HG02588 (cell line): ENCODE measurements at regions not wholly inside any gene's neighbourhood (a gene's known extent, or its start where the extent isn't known, plus 50 kb on each side); places are given as distances from the start of the nearest gene placed in this dataset.

Source experiments
- ATAC-seq: cut with Tn5 transposase; IDR thresholded peaks from one replicate; pipeline ENCODE4 v1.9.1; 2021; ENCODE audit warnings: mild to moderate bottlenecking, moderate library complexity; ENCODE audit not compliant: unreplicated experiment

DNA sequence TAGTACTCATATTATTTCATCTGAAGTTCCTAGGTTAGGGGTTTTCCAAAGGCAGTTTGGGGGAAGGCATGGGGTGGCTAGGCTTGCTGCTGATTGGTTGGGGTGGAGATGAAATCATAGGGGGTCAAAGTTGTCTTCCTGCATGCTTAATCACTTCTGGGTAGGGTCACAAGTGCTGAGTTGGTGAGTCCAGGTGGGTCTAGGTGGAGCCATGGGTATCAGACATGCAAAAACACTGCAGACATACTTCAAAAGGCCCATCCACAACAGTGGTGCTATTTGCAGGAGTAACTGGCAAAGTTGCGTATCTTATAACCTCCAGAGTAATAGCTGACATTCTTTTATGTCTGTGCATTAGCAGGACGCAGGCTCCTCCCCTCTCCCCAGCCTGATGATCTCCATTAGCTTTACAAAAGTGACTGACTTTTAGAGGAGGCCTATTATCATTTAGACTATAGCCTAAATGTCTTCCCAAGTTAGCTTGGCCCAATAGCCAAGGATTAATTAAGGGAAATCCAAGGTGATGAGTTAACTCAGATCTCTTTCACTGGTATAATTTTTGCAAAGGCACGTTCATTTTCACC, 374.4 kb upstream of the PRMT6 start:
- ATAC-seq, result no peak

DNA sequence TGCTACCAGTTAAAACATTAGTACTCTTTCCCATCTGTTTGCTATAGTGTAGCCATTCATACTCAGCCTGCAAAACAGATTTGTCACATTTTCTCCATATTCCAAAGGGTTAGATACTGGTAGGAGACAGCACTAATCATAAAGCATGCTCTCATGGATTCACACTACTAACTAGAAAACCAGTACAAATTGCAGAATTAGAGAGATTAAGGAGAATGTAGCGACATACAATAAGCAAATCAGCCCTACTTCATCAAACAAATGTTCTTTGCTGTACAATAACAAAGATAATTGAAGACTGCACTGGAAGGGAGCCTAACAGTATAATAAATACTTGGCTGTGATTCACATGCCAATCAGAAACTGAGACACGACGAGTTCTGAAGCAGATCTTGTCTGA, 368.0 kb upstream of the PRMT6 start:
- no peak for ATAC-seq

DNA sequence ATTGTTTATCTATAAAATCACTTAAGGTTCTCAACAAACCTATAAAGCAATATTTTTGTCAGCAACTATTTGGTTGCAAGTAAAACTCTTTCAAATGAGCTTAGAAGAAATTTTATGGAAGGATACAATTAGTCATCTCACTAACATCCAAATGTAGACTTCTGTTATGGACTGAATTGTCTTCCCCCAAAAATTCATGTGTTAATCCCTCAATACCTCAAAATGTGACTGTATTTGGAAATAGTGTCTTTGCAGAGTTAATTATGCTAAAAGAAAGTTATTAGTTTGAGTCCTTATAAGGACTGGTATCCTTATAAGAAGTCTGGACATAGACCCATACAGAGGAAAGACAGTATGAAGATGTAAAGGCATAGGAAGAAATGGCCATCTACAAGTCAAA, 357.8 kb upstream of the PRMT6 start:
- no peak for ATAC-seq

DNA sequence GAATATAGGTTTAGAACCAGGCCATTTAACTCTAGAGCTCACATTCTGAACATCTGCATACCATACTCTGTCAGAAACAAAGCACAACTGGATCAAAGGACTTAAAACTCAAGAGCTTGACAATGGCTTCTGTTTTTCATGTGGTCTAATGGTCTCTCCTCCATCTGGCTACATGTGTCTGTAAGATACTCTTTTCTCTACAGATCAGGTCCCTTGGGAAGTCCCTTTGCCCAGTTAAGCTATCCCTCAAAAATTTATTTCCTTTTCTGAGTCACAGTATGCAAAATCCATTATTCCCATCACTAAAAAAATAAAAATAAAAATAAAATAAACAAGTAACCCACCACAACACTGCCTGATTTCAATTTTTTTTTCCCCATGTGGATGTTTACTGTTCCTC, 357.0 kb upstream of the PRMT6 start:
- no peak for ATAC-seq

DNA sequence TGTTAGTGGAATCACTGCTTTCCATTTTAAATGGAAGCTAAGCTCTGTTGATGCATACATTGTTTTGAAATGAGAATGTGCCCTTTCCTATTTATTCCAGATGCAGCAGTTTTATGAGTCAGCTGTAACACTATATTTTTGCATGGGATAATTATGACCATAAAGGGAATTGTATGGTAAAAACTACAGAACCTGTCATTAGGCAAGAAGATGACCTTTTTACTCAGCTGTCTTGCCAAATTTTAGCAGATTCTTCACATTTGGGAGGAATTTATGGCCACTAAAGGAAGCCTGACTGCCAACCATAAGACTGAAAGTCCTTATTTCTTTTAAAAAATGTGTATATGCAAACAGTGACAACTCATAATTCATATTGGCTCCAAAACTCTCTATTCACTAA, 356.3 kb upstream of the PRMT6 start:
- no peak for ATAC-seq

DNA sequence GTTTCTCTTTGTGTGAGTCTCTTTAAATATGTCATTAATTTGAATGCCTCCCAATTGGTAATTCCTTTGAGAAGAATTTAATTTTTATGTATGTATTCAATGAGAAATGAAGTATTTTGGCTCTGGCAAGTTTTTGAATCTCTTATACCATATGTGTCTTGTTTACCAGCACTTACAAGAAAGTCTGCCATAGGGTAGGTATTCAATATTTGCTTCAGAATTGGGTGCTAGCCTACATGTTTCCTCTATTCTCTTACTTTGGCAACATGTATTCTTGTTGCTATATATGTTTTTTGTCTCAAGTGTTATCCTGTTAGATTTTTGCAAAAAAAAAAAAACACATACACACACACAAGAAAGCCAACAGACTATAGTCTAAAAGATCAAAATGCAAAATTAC, 350.5 kb upstream of the PRMT6 start:
- no peak for ATAC-seq

DNA sequence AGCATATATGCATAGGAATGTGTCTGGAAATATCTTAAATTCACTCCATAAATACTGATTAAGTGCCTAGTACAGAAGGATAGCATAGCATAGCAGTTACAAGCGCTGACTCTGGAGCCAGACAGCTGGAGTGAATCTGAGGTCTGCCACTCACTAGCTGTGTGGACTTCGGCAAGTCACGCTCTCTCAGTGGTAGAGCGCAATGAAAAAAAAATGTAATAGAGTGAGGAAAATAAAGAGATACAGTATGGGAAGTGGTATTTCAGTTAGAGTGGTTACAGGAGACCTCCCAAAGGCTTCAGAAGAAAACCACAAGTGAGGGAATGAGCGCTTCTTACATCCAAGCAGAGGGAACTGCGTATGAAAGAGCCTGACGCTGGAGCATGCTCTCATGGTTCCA, 338.9 kb upstream of the PRMT6 start:
- no peak for ATAC-seq

DNA sequence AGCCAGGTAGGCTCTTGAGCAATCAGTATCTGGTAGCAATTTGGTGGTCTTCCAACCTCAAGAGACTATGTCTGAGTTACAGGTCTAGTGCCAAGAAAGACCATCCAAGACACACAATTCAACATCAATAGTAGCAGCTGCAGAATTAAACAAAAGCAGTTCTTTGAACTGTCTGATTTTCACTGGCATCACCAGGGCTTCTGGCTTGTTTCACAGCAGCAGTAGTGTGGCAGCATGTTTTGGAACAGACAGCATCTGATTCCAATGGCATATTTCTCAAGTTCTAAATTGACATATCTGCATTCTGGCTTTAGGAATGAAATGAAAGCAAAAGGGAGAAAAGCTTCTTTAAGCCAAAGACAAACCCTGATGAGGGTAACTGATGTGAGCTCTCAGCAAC, 334.7 kb upstream of the PRMT6 start:
- no peak for ATAC-seq

DNA sequence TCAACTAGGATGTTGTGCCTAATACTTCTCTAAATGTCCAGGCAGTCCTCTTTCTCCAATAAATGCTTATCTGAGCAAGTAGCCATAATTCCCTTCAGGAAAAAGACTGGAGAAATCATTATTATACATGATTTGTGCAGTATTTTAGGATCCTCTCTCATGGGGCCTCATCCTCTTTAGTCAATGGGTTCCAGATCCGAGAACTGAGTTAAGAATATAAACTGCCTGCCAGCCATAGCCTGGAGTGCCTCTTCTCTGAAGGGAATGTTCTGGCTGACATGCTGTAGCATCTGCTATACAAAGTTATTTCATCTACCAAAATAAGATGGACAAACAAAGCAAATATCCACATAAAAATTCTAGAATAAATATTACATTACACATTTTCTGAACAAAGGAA, 334.0 kb upstream of the PRMT6 start:
- no peak for ATAC-seq

DNA sequence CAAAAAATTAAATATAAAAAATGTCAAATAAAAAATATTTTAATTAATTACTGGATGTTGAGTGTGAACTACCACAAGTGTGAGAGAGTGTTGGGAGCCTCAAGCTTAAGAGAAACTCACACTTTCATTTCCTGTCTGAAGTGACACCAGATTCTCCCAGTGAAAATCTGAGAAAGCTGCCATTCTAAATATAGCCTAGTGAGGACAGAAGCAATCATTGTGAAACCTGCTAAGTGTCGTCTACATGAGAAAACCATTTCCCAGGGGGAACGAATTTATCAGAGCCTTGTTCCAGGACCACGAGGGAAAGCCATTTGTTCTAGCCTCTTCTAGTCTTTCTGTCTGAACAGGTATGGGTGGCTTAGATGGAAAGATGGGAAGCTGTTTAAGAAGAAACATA, 329.3 kb upstream of the PRMT6 start:
- ATAC-seq, result no peak

DNA sequence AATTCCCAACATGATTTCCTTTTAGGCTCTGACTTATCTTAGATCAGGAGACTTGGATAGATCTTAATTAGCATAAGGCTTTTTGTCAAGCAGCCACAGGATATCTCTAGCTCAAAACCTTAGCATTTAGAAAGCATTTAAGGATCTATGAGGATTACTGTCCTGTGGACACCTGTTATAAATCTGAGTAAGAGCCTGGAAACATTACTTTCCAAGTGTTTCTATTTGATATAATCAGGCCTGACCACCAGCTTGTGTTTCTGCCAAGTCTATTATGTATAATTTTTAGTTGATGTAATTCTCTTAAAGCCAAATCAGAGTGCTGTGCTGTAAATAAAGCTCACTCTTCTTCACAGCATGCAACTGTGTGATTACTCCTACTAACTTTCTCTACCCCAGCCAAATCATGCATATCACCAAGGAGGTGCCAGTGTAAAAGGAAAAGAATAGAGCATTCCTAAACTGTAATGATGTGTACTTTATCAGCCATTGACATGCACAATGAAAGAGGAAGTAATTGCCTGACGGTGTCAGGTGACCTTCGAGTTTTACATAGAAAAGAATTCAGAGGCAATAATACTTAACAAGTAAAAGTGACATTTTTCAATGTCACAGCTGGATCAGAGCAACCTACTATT, 309.9 kb upstream of the PRMT6 start:
- ATAC-seq, result no peak

DNA sequence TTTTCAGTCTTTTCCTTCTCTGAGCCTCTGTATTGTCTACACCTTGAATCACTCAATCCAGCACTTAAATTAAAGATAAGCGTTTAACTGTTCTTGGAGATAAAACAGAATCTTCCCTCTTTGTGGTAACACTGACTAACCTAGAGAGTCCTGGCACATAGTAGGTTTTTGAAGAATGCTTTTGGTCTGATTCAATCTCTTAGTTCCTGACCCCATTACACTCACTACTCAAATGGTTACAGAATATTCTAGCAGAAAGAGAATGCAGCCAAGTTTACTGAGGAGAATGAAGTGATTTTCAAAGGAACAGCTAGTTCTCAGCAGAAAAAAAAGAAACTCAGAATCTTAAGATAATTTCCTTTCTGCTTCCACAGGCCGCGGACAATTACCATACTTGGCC, 309.2 kb upstream of the PRMT6 start:
- no peak for ATAC-seq

DNA sequence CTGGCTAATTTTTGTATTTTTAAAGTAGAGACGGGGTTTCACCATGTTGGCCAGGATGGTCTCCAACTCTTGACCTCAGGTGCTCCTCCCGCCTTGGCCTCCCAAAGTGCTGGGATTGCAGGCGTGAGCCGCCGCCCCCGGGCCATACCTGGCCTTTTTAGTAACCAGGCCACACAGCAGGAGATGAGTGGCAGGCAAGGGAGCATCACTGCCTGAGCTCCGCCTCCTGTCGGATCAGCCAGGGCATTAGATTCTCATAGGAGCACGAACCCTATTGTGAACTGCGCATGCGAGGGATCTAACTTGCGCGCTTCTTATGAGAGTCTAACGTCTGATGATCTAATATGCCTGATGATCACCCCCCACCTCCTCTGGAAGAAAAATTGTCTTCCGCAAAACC, 308.7 kb upstream of the PRMT6 start:
- no peak for ATAC-seq

DNA sequence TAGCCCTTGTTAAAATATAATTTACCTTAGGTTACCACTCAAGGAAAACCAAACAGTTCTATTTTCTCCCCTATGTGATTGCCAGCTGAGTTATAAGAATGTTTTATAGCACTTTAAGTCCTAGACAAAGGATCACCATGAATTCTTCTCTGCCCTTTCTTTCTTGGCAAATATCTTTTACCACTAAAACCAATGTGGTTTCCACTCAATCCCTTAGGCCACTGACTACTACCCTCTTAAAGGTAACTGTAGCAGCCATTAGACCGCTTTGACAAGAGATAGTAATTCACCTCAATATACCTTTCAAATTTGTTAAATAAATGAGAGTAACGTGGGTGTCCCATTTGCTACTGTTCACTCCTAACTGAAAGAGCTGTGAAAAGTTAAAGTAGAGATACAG, 307.9 kb upstream of the PRMT6 start:
- no peak for ATAC-seq

DNA sequence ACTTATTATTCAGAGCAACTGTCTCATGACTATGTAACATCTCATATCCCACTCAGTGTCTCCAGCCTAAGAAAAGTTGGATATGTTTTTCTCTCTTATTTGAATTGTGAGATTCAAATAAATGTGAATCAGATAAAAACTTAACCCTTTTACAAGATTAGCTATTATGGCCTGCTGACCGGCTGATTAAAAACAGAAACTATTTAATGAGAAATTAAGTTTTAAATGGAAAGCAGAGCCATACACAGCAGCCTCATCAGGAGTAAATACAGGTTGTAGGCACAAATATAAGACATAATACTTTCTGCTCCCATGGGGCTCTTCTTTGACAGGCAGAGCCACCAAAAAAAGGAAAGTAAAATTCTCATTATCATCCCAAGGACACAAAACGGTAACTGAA, 307.0 kb upstream of the PRMT6 start:
- ATAC-seq, result no peak

DNA sequence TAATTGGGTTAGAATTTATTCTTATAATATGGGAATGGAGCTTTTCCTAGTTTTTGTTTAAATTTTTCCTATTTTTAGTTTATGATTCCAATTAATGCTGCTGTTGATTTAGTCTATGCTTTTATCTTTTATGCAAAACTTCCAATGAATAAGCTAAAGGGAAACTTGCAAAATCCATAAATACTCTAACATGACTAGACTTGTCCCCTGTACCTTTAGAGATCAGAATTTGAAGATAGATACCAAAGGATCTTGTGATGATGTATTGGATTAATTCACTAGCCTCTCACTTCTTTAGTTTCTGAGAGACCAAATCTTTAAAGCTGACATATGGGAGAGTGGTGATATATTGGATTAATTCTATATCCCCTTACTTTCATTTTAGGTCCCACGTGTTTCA, 306.6 kb upstream of the PRMT6 start:
- ATAC-seq, result no peak

DNA sequence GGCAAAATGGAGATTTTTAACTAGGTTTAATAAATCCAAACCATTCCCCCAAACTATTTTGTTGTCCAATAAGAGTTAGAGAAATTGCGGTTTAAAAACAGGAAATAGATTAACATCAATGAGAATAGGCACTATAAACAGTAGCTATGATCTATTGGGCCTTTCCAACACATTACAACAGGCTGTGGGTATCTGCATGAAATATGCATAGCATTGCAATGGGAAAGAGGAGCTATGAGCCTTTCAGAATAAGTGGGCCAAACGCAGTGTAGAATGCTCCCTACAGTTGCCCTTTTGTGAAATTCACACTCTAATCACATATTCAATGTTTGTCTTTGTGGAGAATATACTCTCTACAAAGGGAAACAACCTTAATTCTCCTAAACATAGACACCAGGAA, 305.5 kb upstream of the PRMT6 start:
- no peak for ATAC-seq

DNA sequence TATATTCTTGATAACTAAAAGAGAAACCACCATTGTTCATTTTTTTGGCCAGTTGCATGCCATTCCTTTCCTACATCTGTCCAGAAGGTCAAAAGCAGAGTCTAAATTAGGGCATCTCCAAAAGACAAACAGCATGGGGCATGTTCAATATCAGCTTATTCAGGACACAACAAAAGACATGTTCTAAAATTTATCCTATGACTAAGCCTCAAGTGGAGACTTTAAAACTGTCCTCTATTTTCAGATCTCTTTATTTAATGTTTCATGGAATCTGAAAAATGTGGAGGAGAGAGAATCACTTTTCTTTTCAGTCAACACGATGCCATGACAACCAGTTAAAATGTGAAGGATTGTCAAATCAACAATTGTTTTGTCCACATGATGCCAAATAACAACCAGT, 303.4 kb upstream of the PRMT6 start:
- ATAC-seq, result no peak

DNA sequence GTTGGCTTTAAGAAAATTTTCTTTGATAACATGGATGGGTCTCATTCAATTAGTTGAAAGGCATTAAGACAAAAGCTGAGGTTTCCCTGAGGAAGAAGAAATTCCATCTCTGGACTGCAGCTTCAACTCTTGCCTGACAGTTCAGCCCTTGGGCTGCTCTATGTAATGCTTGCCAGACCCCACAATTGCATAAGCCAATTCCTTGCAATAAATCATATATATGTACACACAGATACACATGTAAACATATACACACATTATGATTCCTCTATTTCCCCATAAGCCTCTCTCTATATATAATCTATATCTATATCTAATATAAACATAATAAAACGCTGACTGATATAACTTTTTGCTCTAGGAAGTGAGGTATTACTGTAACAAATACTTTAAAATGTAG, 301.5 kb upstream of the PRMT6 start:
- no peak for ATAC-seq

DNA sequence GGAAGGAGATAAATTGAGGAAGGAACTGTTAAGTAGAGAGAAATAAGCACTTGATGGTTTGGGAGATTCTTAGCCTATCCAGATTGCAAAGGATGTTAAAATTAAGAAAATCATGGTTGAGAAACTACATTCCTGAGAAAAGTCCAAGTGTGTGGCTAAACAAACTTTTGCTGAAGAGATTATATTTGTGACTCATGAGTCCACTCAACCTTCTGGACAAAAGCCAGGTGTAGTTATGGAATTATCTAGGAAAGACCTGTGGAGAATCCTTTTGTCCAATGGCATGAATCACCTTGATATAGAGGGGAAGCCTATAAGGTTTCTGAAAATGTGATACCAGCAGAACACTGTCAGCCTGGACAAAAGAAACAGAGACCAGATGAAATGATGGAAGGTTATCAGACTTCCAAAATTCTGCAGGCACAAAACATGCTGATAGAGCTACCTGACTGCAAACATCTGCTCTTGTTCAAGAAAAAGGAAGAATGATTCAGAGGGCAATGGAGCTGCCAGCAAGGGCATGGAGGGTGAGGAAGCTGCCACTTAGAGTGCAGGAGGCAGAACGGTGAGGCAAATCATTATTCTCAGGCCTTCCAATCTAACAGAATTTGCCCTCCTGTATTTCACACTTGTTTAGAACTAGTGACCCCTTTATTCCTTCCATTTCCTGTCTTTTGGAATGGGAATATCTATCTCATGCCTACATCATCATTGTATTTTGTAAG, 300.6 kb upstream of the PRMT6 start:
- no peak for ATAC-seq

DNA sequence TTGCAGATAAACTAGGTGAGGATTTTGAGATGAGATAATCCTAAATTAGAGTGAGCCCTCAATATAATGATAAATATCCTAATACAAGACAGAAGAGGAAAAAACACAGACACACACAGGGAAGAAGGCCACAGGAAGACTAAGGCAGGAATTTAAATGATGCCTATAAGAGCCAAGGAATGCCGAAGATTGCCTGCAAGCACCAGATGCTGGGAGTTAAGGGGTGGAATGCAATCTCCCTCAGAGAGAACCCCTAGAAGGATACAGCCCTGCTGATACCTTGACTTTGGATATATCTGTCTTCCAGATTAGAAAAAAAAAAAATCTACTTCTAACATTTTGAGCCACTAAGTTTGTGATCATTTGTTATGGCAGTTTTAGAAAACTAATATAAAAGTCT, 299.7 kb upstream of the PRMT6 start:
- no peak for ATAC-seq

DNA sequence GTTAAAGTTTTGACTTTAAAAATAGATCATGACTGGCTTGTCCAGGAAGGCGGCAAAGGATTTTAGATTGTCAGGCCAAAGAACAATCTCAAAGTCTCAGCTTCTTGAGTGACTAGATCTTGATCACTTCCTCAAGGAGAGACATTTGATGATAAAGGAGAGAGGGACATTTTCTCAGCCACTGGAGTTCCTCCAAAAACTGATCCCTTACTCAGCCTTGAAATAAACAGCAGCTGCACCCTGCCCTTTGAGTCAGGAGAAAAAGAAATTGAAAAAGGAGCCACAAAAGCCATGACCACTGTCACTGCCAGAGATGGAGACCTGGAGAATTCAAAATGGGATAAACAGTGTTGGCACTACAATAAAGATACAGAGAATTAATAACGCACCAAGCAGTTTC, 288.4 kb upstream of the PRMT6 start:
- ATAC-seq, result no peak

DNA sequence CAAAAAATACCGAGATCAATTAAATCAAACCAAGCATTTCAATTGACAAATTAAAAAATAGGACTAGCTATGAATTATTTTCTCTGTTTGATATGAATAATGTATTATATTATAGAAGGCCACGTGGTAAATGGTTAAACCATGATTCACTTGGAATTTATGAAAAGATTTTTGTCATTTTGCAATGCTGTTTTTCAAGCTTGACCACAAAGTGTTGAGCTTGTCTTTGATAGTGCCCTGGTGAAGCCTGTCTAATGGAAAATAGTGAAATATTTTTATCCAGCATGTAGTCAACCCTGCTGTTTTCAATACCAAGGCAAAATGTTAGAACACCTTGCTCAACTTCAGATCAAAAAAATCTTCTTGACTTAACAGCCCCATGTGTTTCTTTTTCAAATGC, 288.0 kb upstream of the PRMT6 start:
- no peak for ATAC-seq
